ENCODE measurements at regions not wholly inside any gene's neighbourhood (a gene's known extent, or its start where the extent isn't known, plus 50 kb on each side); places are given as distances from the start of the nearest gene placed in this dataset.

DNA sequence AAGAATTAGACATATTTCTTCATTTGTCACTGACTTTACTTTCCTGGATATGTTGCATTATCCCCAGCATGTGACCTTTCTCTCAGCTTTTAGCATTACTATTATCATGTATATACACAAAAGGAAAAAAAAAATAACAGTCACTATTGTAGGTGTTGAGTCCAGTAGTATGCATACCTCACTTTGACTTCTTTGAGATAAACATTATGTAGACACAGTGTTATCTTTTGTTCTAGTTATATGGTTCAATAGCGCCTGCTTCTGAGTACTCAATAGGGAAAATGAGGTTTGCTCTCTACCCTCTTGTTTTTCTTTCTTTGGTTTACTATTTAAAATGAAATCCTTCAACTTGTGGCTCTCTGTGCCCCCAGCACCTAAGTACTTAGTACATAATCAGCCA is 409.6 kb upstream of the PKN2 start:
- TF ChIP-seq POLR2AphosphoS5 (IDR thresholded peaks at IDR 0.05; ENCODE audit: low read depth, low read length) (no peak), REST (IDR thresholded peaks at IDR 0.05; ENCODE audit: insufficient read depth in 1 of 2, low read depth in 2 of 2, low read length in 1 of 2) (no peak), SIN3A (IDR thresholded peaks at IDR 0.05; ENCODE audit: borderline replicate concordance, insufficient read depth, low read depth, low read length) (no peak), TCF7L2 (IDR thresholded peaks at IDR 0.05; ENCODE audit: low read depth, low read length) (no peak)
- TF ChIP-seq, protein P1, sequence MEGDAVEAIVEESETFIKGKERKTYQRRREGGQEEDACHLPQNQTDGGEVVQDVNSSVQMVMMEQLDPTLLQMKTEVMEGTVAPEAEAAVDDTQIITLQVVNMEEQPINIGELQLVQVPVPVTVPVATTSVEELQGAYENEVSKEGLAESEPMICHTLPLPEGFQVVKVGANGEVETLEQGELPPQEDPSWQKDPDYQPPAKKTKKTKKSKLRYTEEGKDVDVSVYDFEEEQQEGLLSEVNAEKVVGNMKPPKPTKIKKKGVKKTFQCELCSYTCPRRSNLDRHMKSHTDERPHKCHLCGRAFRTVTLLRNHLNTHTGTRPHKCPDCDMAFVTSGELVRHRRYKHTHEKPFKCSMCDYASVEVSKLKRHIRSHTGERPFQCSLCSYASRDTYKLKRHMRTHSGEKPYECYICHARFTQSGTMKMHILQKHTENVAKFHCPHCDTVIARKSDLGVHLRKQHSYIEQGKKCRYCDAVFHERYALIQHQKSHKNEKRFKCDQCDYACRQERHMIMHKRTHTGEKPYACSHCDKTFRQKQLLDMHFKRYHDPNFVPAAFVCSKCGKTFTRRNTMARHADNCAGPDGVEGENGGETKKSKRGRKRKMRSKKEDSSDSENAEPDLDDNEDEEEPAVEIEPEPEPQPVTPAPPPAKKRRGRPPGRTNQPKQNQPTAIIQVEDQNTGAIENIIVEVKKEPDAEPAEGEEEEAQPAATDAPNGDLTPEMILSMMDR (IDR thresholded peaks at IDR 0.05) = no peak
- H3K4me1 ChIP-seq (ENCODE audit: control insufficient read depth, insufficient read depth, low read length) = no peaks in the 10 kb centered on the region
- ChIA-PET POLR2A (no interaction called here), CTCF (no interaction called here)
- no peak overlapping the region for H3K4me3 ChIP-seq (ENCODE audit: low read depth in 2 of 2, low read length in 2 of 2)
- intact Hi-C loops (cut with micrococcal nuclease; ENCODE audit: unreplicated experiment) (no loop called here), in situ Hi-C loops (cut with HindIII; ENCODE audit: low pct_unique_long_range_greater_than_20kb, low sequenced_read_pairs) (no loop called here)
- no peak overlapping the region for H3K27ac ChIP-seq (ENCODE audit: low read length)
- ATAC-seq = no peak
- H3K27me3 ChIP-seq (ENCODE audit: control insufficient read depth, insufficient read depth, low read length) = peaks cover 6% of the 10 kb centered on the region; the same call in 1 of the 2 replicates
- H3K9me3 ChIP-seq (ENCODE audit: control insufficient read depth, insufficient read depth, low read depth, low read length) = no peaks in the 10 kb centered on the region
- no peaks in the 10 kb centered on the region for H3K36me3 ChIP-seq (ENCODE audit: control insufficient read depth, insufficient read depth, low read length)
- no peak for DNase-seq (ENCODE audit: low read depth, low spot score)
- BruUV-seq (replicated peaks) = no TSS peak

DNA sequence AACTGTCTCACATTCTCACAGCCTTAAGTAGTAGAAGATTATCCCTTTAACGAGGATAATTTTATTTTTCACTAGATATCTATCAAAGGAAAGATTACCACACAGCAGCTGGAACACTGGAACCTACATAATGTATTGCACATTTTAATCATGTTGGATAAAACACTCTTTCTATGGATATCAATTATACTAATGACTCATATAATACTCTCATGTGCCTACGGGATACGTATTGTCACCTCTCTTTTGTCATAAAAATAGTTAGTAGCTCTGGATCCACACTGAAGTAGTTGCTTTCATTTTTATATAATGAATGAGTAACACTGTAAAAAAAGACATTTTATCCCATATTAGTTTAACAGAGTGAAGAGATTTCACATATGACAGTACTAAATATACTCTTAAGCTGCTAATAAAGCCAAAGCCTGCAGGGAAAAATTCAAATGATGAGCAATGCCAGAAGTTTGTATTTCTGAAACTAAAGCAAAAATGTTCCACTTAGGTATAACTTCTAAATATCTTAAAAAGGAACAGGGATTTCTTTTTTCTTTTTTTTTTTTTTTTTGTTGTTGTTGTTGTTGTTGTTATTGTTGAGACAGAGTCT is 408.7 kb upstream of the PKN2 start:
- intact Hi-C loops (cut with micrococcal nuclease; ENCODE audit: unreplicated experiment) (no loop called here), in situ Hi-C loops (cut with HindIII; ENCODE audit: low pct_unique_long_range_greater_than_20kb, low sequenced_read_pairs) (no loop called here)
- no peaks in the 10 kb centered on the region for H3K9me3 ChIP-seq (ENCODE audit: control insufficient read depth, insufficient read depth, low read depth, low read length)
- peaks cover 6% of the 10 kb centered on the region; the same call in 1 of the 2 replicates for H3K27me3 ChIP-seq (ENCODE audit: control insufficient read depth, insufficient read depth, low read length)
- TF ChIP-seq, protein P1 (IDR thresholded peaks at IDR 0.05) = no peak
- TF ChIP-seq SIN3A (IDR thresholded peaks at IDR 0.05; ENCODE audit: borderline replicate concordance, insufficient read depth, low read depth, low read length) = no peak
- no peak for TF ChIP-seq REST (IDR thresholded peaks at IDR 0.05; ENCODE audit: insufficient read depth in 1 of 2, low read depth in 2 of 2, low read length in 1 of 2)
- TF ChIP-seq TCF7L2 (IDR thresholded peaks at IDR 0.05; ENCODE audit: low read depth, low read length) = no peak
- TF ChIP-seq POLR2AphosphoS5 (IDR thresholded peaks at IDR 0.05; ENCODE audit: low read depth, low read length) = no peak
- BruUV-seq (replicated peaks) = no TSS peak
- no peak overlapping the region for H3K4me3 ChIP-seq (ENCODE audit: low read depth in 2 of 2, low read length in 2 of 2)
- no peaks in the 10 kb centered on the region for H3K4me1 ChIP-seq (ENCODE audit: control insufficient read depth, insufficient read depth, low read length)
- H3K27ac ChIP-seq (ENCODE audit: low read length) = no peak overlapping the region
- ATAC-seq (no peak), DNase-seq (ENCODE audit: low read depth, low spot score) (no peak)
- no peaks in the 10 kb centered on the region for H3K36me3 ChIP-seq (ENCODE audit: control insufficient read depth, insufficient read depth, low read length)
- ChIA-PET POLR2A (interaction anchor here (0.7 kb wide), 1 partner anchor 370 kb away, joined by 3 read pairs; no protein-coding TSS in a partner anchor), CTCF (no interaction called here)

All from Panc1 (cell line).